Tibial artery (tissue), 4 donors: ENCODE measurements at regions not wholly inside any gene's neighbourhood (a gene's known extent, or its start where the extent isn't known, plus 50 kb on each side); places are given as distances from the start of the nearest gene placed in this dataset.

Experiments
- DNase-seq, 2 donors: peaks; one replicate each; pipeline ENCODE4 v3.0.0-alpha.2; 2019
- H3K27ac ChIP-seq, 2 donors: fragments of 200-600 bp; sonication (generic) in 1 of 2; 1 replicate in 1 of 2; 2 replicates in 1 of 2; pipeline ENCODE4 v1.5.1; 2018 to 2019; ENCODE audit warnings: mild to moderate bottlenecking in 1 of 2
- H3K27me3 ChIP-seq, 2 donors: fragments of 200-600 bp; sonication (generic) in 1 of 2; one replicate each; pipeline versions ENCODE4 v1.5.1 to v1.6.0; 2016 to 2019
- H3K36me3 ChIP-seq, 3 donors: fragments of 200-600 bp; sonication (generic) in 2 of 3; one replicate each; pipeline ENCODE4 v1.5.1; 2016 to 2019; ENCODE audit warnings: mild to moderate bottlenecking in 2 of 3
- H3K4me1 ChIP-seq, 4 donors: fragments of 200-600 bp; sonication (generic) in 2 of 4; 1 replicate in 3 of 4; 2 replicates in 1 of 4; pipeline ENCODE4 v1.5.1; 2016 to 2019
- H3K4me3 ChIP-seq, 2 donors: fragments of 200-600 bp; sonication (generic) in 1 of 2; 1 replicate in 1 of 2; 2 replicates in 1 of 2; pipeline ENCODE4 v1.5.1; 2018 to 2019; ENCODE audit warnings: mild to moderate bottlenecking in 2 of 2
- H3K9me3 ChIP-seq, 3 donors: fragments of 200-600 bp; sonication (generic) in 1 of 3; one replicate each; pipeline ENCODE4 v1.5.1; 2016 to 2019
- intact Hi-C: fragments of 100-400 bp; cut with DNase I; formaldehyde crosslinking; loops from one replicate; pipeline ENCODE4 v1.15.0; 2023; ENCODE audit warnings: low total_unique reads
- TF ChIP-seq, protein P1 (sequence below), 2 experiments: fragments of 200-600 bp in 1 of 2; fragments of 450-650 bp in 1 of 2; IDR thresholded peaks; one replicate each; pipeline ENCODE4 v1.5.1; 2017 to 2019; ENCODE audit warnings: antibody characterized with exemption in 2 of 2, mild to moderate bottlenecking in 1 of 2, moderate library complexity in 1 of 2

- H3K9me3 ChIP-seq = no peaks in the 10 kb centered on the region
- H3K4me1 ChIP-seq = no peaks in the 10 kb centered on the region
- H3K27me3 ChIP-seq = no peaks in the 10 kb centered on the region
- intact Hi-C loops = no loop called here
- H3K4me3 ChIP-seq = no peak overlapping the region
- TF ChIP-seq, protein P1, sequence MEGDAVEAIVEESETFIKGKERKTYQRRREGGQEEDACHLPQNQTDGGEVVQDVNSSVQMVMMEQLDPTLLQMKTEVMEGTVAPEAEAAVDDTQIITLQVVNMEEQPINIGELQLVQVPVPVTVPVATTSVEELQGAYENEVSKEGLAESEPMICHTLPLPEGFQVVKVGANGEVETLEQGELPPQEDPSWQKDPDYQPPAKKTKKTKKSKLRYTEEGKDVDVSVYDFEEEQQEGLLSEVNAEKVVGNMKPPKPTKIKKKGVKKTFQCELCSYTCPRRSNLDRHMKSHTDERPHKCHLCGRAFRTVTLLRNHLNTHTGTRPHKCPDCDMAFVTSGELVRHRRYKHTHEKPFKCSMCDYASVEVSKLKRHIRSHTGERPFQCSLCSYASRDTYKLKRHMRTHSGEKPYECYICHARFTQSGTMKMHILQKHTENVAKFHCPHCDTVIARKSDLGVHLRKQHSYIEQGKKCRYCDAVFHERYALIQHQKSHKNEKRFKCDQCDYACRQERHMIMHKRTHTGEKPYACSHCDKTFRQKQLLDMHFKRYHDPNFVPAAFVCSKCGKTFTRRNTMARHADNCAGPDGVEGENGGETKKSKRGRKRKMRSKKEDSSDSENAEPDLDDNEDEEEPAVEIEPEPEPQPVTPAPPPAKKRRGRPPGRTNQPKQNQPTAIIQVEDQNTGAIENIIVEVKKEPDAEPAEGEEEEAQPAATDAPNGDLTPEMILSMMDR (IDR thresholded peaks at IDR 0.05) = no peak
- no peaks in the 10 kb centered on the region for H3K36me3 ChIP-seq
- DNase-seq = no peak
- no peak overlapping the region for H3K27ac ChIP-seq
Observed at GRCh38 chr9:81145331-81145963, 543.9 kb downstream of the TLE1 start.

- DNase-seq = no peak
- intact Hi-C loops = no loop called here
Observed at GRCh38 chr9:81141961-81142360, 547.4 kb downstream of the TLE1 start.

DNA sequence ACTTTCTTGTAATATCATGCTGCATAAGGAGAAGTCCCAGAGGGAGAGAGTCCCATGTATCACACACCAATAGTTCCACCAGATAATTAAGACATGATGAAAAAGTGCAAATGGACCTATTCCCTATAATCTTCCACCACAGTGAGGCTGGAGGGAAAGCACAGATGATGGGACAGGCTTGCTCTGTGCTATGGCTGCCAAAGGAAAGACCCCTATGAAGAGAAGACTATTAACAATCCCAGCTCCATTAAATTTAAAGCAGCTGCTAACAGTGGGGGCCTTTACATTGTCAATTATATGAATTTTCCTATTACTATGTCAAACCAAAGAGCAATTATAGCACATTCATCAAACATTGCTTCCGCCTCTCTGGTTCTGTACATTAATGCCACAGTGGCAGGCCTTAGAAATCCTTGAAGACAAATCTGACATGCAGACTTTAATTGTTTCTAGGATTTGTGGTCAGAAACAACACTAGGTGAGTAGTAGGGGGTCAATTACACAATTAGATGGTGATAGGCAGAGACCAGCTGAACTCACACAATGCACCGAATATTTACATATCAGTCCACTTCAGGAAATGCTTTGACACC, 551.3 kb downstream of the TLE1 start:
- Histone ChIP-seq H3K4me3 (no peak overlapping the region), H3K27ac (no peak overlapping the region), H3K4me1 (no peaks in the 10 kb centered on the region), H3K27me3 (no peaks in the 10 kb centered on the region), H3K9me3 (no peaks in the 10 kb centered on the region), H3K36me3 (no peaks in the 10 kb centered on the region)
- TF ChIP-seq, protein P1 (IDR thresholded peaks at IDR 0.05) = no peak
- DNase-seq = no peak
- intact Hi-C loops = no loop called here

More at GRCh38 chr9:81141961-81142360, 547.4 kb downstream of the TLE1 start:
- Histone ChIP-seq H3K27ac (no peak overlapping the region), H3K4me1 (no peaks in the 10 kb centered on the region), H3K9me3 (no peaks in the 10 kb centered on the region), H3K4me3 (no peak overlapping the region), H3K27me3 (no peaks in the 10 kb centered on the region), H3K36me3 (no peaks in the 10 kb centered on the region)
- TF ChIP-seq, protein P1 (IDR thresholded peaks at IDR 0.05) = no peak

- intact Hi-C loops = no loop called here
- TF ChIP-seq, protein P1 (IDR thresholded peaks at IDR 0.05) = no peak
- no peak overlapping the region for H3K4me3 ChIP-seq
- no peaks in the 10 kb centered on the region for H3K36me3 ChIP-seq
- no peaks in the 10 kb centered on the region for H3K4me1 ChIP-seq
- DNase-seq = no peak
- H3K27me3 ChIP-seq = no peaks in the 10 kb centered on the region
- no peaks in the 10 kb centered on the region for H3K9me3 ChIP-seq
- no peak overlapping the region for H3K27ac ChIP-seq
Observed at GRCh38 chr9:81132796-81133195, 556.6 kb downstream of the TLE1 start.

GRCh38 chr9:81132318-81132717, 557.0 kb downstream of the TLE1 start:
- Histone ChIP-seq H3K4me3 (no peak overlapping the region), H3K4me1 (no peaks in the 10 kb centered on the region), H3K9me3 (no peaks in the 10 kb centered on the region), H3K27me3 (no peaks in the 10 kb centered on the region), H3K27ac (no peak overlapping the region), H3K36me3 (no peaks in the 10 kb centered on the region)
- no peak for DNase-seq
- intact Hi-C loops = no loop called here
- TF ChIP-seq, protein P1 (IDR thresholded peaks at IDR 0.05) = no peak
